Stimulated activated CD4-positive, alpha-beta T cell treated with anti-CD3 and anti-CD28 coated beads, Interleukin-15, amount 100 ng/mL, for 48 hours (primary cell): ENCODE measurements at regions not wholly inside any gene's neighbourhood (a gene's known extent, or its start where the extent isn't known, plus 50 kb on each side); places are given as distances from the start of the nearest gene placed in this dataset.

ENCODE experiments used
- DNase-seq, 2 donors: peaks; one replicate each; pipeline ENCODE4 v3.0.0-alpha.2; 2020; ENCODE audit warnings: low read depth in 2 of 2

GRCh38 chr11:19472679-19473078 is 231.9 kb upstream of the E2F8 start:
- no peak for DNase-seq

- DNase-seq = no peak
These were observed 227.2 kb upstream of the E2F8 start for GRCh38 chr11:19467904-19468303.

DNA sequence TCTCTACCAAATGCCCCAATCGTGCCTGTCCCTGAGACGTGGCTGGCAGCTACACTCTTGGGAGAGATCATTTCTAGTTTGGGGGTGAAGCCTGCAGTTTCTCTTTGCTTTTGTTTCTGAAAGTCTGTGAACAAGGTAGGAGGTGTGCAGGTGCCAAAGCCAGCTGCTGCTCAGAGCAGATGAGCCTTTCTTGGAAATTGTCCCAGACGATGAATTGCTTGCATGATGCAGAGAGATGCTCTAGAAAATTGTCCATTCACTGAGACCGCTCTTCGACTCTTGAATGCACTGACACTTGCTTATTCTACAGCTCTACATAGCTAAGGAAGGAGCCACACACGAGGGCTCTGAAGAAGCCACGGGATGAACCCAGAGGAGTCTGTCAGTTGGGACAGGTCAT is 225.6 kb upstream of the E2F8 start:
- no peak for DNase-seq

DNA sequence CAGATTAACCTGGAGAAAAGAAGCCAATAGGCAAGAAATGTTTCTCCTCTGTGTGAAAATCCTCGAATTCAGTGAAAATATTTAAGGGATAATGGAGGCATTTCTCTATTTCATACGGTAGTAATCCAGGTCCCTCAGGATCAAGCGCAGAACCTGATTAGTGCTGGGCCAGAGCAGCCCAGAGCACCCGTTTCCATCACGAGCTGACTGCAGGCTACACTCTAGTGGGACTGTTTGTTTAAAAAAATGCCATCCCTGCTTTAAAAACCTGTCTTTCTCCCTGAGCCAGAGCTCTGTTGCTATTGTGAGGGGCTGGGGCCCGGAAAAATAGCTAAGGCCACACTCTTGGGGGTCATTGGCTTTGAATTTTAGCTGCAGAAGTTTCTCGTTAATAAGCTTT is 223.2 kb upstream of the E2F8 start:
- DNase-seq = no peak

- no peak for DNase-seq
These were observed 220.1 kb upstream of the E2F8 start for GRCh38 chr11:19460718-19461405.

DNA sequence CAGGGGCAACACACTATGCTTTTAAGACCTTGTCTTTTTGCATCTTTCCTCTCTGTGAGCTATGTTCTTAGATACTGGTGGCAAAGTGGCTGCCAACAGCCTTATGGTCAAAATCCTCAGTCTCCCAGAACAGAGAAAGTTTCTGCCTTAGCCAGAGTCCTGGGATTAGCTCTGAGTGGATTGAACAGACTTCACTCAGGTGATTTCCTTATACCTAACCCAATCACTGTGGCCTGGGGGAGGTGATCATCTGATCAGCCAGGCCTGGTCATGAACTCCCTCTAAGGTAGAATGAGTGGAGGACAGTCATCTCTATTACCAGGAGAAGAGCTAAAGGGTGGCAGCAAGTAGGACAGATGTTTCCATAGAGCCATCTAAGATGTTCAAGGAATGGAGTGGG is 218.5 kb upstream of the E2F8 start:
- DNase-seq = no peak

DNA sequence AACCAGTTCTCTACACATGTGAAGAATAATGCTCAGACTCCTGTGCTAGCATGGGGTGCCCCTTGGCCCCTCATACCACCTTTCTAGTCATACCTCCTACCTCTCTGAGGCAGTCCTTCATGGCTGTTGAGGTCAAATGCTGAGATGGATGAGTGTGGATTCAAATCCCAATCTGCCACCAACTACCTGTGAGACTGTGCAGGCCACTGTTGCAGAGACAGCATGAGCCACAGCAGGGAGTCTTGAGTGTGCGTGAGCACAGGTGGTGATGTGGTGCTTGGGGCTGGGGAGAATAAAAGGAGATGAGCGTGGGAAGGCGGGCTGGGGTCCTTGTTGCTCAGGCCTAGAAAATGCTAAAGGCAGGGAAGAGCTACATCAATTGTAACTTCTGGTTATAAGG is 218.0 kb upstream of the E2F8 start:
- DNase-seq = no peak

- no peak for DNase-seq
These were observed 217.5 kb upstream of the E2F8 start for GRCh38 chr11:19458231-19458630.

GRCh38 chr11:19455731-19456130 is 215.0 kb upstream of the E2F8 start:
- no peak for DNase-seq

DNA sequence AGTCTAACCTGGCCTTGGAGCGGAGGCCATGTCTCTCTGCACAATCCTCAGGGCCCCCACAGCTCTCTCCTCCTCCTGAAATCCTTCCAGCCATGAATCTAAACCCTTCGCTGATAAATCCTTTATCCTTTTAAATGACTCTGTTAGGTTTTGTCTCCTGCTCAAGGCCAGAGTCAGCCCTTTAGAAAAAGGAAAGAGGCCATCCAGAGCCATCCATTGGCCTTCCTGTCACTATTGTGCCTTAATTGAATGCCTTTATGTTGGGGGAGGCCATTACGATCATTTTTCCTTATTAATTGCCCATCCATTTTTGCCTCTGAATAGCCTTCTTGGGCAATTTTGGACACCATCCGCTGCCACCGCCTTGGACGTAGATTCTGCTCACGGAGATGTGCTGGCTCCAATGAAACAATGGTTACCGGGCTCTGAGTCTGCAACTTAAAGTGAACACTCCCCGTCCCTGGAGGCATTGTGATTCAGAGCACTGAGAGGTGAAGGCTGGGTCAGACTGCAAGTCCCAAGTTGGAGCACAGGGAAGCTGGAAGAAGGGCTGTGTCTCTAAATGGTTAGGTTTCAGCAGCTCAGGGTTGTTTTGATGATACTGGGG is 213.0 kb upstream of the E2F8 start:
- DNase-seq = no peak

DNA sequence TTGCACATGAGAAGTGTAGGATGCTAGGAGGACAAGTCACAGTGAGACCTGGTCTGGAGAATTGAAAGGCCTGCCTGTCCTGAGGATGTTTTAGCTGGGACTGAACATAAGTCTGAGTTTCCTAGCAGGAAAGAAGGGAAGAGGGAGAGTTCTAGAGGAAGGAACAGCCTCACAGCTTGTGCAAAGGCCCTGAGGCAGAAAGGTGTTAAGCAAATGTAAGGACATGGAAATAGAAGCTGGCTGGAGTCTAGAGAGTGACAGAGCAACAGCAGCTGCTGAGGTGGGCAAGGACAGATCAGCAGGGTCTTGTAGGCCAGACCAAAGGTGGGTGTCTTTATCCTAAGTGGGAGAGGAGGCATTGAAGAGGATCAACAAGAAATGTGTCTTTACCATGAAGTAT is 210.9 kb upstream of the E2F8 start:
- DNase-seq = no peak

GRCh38 chr11:19450282-19450681 is 209.5 kb upstream of the E2F8 start:
- DNase-seq = no peak

- no peak for DNase-seq
These were observed 207.9 kb upstream of the E2F8 start for GRCh38 chr11:19448651-19449050.

- DNase-seq = no peak
These were observed 206.4 kb upstream of the E2F8 start for GRCh38 chr11:19447150-19447566.

DNA sequence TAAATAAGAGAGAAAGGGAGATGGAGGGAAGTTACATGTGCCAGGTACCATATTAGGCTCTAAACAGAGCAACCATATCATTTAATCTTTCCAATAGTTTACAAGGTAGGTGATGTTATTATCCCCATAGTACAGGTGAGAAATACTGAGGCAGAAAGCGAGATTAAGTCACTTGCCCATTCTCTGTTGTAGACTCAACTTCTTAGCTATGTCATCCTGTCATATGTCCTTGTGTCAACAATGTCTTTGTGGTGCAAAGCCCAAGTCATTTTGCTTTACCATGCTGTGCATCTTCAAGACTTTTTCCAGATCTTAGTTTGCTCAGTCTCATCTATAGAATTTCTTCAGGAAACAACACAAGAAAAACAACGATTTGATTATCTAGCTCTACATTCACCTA is 205.0 kb upstream of the E2F8 start:
- no peak for DNase-seq

DNA sequence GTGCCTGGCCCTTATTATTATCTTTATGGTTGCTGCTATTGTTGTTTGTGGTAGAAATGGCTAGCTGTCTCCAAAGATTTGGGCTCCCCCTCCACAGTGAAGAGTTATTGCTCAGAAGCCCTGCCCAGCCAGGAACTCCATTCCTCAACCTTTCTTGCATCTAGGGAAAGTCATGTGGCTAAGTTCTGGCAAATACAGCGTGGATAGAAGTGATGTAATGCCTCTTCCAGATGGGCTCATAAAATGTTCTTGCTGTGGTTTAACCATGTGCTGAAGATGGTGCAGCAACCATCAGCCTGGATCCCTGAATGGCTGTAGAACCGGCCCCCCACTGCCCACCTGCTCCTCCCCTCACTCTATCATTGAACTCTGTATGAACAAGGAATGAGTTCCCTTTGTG is 203.5 kb upstream of the E2F8 start:
- DNase-seq = no peak

GRCh38 chr11:19442554-19442910 is 201.8 kb upstream of the E2F8 start:
- DNase-seq = no peak

DNA sequence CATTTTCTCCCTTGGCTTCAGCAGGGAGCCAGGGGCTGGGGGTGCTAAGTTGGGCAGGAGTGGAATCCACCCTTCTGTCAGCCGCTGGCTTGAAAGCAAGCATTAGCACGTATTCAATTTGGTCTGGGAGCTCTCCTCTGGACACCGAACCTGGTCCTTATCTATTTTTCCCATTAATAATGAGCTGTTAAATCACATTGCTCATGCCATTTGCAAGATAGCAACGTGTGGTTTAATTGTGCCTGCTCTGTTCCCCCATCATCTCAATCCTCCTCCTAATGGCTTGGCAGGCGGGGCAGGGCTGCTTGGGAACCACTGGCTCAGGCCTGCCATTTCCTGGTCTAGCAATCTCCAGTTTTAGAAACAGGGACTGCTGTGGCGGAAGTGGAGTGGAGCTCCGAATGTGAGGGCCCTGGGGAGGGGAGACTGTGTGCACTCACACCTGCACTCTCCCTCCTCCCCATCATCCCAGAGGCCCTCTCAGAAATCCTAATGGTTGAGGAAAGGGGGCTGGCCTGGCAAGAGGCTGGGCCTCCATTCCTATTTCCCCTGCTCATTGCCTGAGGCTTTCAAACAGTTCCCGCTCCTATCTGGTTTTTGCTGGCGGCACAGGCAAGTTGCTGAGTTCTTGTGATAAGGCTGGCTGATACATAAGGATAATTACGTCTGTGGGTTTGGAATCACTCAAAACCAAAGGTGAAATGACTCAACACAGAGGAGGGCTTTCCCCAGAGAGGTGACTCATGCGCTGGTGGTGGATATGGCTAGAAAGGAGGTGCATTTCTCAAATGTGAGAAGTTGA is 201.2 kb upstream of the E2F8 start:
- DNase-seq = peak; percentile 58 to 64

- no peak for DNase-seq
These were observed 200.5 kb upstream of the E2F8 start for GRCh38 chr11:19441288-19441687.

- DNase-seq = no peak
These were observed 197.0 kb upstream of the E2F8 start for GRCh38 chr11:19437760-19438159.

- DNase-seq = no peak
These were observed 196.2 kb upstream of the E2F8 start for GRCh38 chr11:19436932-19437331.

GRCh38 chr11:19435306-19435989 is 194.7 kb upstream of the E2F8 start:
- DNase-seq = no peak

- DNase-seq = no peak
These were observed 193.0 kb upstream of the E2F8 start for GRCh38 chr11:19433791-19434190.
